ENCODE measurements at regions not wholly inside any gene's neighbourhood (a gene's known extent, or its start where the extent isn't known, plus 50 kb on each side); places are given as distances from the start of the nearest gene placed in this dataset.

DNA sequence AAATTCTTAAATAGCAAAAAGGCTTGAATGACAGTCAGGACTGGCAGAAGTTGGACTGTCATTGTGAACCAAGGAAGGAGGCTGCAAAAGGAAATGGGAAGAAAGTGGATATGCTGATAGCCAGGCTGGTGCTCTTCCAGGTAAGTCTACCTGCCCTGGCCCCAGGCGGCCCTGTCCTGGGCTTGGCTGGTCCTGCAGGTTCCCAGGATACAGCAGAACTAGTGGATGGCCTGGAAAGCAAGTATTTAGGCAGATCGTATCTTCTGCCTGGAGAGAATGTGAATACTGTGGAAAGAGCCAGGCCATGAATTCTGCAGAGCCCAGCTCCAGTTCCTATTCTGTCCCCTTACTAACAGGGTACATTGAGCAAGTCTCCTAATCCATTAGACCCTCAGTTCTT lies 149.3 kb downstream of the SEC61B start:
- in situ Hi-C loops (cut with MboI; ENCODE audit: low sequenced_read_pairs, unreplicated experiment) = no loop called here
- no peak for DNase-seq (ENCODE audit: low spot score)
- TF ChIP-seq, protein P1, sequence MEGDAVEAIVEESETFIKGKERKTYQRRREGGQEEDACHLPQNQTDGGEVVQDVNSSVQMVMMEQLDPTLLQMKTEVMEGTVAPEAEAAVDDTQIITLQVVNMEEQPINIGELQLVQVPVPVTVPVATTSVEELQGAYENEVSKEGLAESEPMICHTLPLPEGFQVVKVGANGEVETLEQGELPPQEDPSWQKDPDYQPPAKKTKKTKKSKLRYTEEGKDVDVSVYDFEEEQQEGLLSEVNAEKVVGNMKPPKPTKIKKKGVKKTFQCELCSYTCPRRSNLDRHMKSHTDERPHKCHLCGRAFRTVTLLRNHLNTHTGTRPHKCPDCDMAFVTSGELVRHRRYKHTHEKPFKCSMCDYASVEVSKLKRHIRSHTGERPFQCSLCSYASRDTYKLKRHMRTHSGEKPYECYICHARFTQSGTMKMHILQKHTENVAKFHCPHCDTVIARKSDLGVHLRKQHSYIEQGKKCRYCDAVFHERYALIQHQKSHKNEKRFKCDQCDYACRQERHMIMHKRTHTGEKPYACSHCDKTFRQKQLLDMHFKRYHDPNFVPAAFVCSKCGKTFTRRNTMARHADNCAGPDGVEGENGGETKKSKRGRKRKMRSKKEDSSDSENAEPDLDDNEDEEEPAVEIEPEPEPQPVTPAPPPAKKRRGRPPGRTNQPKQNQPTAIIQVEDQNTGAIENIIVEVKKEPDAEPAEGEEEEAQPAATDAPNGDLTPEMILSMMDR (IDR thresholded peaks at IDR 0.05; ENCODE audit: borderline replicate concordance, control extremely low read depth, extremely low read depth, insufficient read depth, missing control alignments) = no peak

DNA sequence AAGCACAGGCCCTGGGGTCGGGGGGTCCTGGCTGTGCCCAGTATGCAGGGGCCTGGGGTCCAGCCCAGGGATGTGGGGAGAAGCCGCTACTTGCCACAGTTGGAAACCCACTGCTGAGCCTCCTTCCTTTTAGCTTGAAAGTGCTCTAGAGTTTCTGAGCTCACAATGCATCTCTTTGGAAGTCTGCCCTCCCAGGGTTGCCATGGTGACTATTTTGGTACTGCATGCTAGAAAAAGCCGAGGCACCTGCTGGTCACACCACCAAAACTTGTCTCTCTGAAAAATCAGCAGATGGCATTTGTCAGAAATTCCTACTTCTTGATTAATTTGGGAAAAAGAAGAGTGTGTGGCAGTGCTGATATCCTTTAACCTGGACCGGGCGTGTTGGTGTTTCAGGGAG lies 151.8 kb downstream of the SEC61B start:
- in situ Hi-C loops (cut with MboI; ENCODE audit: low sequenced_read_pairs, unreplicated experiment) = no loop called here
- TF ChIP-seq, protein P1 (IDR thresholded peaks at IDR 0.05; ENCODE audit: borderline replicate concordance, control extremely low read depth, extremely low read depth, insufficient read depth, missing control alignments) = no peak
- DNase-seq (ENCODE audit: low spot score) = no peak

DNA sequence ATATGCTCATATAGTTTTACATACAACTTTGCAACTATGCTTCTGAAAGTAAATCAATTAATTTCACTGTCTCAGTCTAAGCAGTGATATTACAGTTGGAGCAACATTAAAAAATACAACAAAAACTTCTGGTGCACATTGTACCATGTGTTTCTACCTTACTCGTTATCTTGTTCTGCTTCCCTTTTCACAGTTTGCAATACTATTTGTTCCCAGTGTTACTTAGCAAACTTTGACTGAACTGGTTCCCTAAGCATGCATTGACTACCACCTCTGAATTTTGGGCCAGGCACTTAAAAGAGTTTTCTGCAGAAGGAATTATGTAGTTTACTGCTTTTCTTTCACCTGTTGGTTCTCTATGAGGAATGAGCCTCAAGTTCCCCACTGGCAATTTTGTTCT lies 152.7 kb downstream of the SEC61B start:
- in situ Hi-C loops (cut with MboI; ENCODE audit: low sequenced_read_pairs, unreplicated experiment) = no loop called here
- DNase-seq (ENCODE audit: low spot score) = no peak
- TF ChIP-seq, protein P1 (IDR thresholded peaks at IDR 0.05; ENCODE audit: borderline replicate concordance, control extremely low read depth, extremely low read depth, insufficient read depth, missing control alignments) = no peak

DNA sequence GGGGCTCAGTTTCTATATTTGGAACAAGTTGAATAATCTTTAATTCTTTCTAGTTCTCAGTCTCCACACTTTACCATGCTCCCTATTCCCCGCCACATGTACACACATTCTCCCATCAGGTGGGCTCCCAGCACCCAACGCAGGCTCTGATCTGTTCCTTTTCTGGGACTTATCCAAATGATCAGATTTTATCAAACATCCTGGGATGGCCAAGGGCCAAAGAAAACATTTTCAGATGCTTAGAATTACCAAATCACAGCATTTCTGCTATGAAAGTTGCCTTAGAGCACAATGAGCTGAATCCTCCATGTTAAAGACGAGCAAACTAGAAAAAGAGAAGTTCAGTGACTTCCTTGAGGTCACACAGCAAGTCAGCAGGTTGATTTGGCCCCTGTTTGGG lies 153.4 kb downstream of the SEC61B start:
- DNase-seq (ENCODE audit: low spot score) = no peak
- in situ Hi-C loops (cut with MboI; ENCODE audit: low sequenced_read_pairs, unreplicated experiment) = no loop called here
- TF ChIP-seq, protein P1 (IDR thresholded peaks at IDR 0.05; ENCODE audit: borderline replicate concordance, control extremely low read depth, extremely low read depth, insufficient read depth, missing control alignments) = no peak

DNA sequence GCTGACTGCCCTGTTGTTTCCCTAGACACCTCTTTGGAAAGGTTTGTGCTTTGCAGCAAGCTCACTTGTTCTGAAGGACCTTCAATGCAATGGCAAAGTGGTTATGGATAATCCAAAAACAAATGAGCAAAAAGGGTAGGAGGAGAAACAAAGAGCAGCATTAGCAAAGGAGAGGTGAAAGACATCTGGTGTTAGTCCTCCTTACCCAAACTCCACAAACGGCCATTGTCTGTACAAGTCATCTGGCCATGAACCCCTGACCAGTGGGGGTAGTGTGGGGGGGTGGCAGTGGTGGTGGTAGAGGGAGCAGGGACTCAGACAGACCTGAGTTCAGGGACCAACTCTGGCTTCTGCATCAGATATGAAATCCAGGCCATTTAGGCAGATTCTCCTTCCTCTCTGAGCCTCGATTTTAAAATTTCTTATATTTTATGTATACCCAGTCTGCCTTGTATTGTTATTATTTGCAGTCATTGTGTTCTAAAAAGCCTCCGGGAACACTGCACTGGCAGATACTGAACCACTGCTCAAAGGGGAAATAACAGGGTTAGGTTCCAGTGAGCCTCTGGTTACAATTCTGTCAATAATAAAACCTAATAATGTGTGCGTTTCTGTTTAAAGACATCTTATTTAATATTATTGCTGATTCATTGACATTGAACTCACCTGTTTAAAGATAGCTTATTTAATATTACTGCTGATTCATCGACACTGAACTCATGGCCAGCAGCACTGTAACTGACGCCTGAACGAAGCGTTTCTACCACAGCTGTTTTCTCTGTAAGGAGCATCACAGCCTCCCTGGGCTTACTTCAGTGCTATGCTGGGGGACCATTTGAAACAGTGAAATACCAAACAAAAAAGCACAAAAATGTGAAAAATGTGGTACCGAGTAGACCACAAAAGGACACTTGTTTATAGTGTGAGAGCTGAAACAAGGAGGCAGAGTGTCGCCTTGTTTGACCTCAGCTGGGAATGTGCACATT lies 156.0 kb downstream of the SEC61B start:
- DNase-seq (ENCODE audit: low spot score) = no peak
- TF ChIP-seq, protein P1 (IDR thresholded peaks at IDR 0.05; ENCODE audit: borderline replicate concordance, control extremely low read depth, extremely low read depth, insufficient read depth, missing control alignments) = no peak
- in situ Hi-C loops (cut with MboI; ENCODE audit: low sequenced_read_pairs, unreplicated experiment) = no loop called here

DNA sequence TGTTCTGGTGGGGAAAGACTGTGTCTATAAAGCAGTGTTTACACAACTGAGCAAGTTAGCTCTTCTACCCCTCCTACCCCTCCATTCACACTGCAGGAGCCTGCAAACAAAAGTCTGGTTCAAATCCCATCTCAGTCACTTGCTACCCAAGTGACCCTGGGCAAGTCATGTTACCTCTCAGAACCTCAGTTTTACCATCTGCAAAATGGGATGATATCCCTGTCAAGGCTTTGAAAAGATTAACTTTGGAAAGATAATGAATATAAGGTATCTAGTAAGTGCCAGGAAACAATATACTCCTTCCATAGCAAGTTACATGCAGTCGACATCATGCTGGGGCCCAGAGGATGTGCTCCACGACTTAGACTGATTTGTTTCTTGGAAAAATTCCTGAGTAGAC lies 161.5 kb downstream of the SEC61B start:
- TF ChIP-seq, protein P1 (IDR thresholded peaks at IDR 0.05; ENCODE audit: borderline replicate concordance, control extremely low read depth, extremely low read depth, insufficient read depth, missing control alignments) = no peak
- no peak for DNase-seq (ENCODE audit: low spot score)
- in situ Hi-C loops (cut with MboI; ENCODE audit: low sequenced_read_pairs, unreplicated experiment) = no loop called here

Measured in GM13976 (cell line).